CMK (cell line): ENCODE measurements at regions not wholly inside any gene's neighbourhood (a gene's known extent, or its start where the extent isn't known, plus 50 kb on each side); places are given as distances from the start of the nearest gene placed in this dataset.

Experiments
- DNase-seq: peaks from one replicate; pipeline ENCODE4 v3.0.0-alpha.2; 2010; ENCODE audit warnings: low read depth

DNA sequence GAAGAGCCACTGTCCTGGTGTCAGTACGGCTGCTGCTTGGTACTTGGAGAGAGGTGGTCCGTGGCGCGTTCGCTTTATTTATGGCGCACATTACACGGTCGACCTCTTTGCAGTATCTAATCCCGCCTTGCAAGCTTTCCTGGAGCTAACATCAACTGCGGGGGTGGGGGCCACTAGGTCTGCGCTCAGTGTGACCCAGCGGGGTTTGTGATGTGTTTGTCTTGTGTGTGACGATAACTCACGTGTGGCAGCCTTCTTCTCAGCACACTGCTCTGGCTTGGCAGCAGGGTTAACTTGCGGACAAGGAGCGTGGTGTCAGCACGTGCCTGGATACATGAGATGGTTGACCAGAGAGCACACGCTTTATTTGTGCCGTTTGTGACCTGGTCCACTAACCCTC lies 122.2 kb upstream of the RTL1 start:
- DNase-seq: no peak

DNA sequence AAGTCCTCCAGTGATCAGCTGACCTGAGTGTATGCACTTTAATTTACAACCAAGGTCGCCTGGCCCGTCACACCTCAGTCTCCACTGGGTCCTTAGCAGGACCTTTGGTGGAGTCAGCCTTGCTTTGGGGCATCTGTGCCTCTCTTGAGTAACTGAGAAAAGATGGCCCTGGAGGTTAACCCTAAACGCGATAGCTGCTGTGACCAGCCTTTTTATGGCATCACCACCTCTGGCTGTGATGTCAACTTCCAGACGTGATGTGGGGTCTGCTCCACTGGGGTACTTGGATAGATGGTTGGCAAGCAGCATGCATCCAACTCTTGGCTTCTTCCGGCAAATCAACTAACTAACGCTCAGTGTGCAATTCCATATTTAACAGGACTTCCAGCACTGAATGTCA lies 122.8 kb upstream of the RTL1 start:
- no peak for DNase-seq

DNA sequence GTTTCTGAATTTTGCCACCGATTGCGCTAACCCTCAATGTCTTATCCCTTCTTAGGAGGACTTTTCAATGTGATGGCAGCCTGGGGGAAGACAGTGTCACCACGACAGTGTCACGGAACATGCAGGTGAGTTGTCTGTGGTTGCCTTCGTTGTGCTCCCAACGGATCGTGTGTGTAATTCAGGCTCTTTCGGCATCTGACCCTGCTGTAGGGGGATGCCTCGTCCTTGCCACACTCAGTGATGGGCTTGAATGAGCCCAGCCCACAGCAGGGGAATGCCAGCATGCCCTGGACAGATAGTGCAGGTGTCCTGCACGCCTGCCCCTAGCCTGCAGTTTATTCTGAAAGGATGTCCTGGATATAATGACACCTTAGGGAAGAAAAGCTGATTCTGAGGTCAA lies 123.8 kb upstream of the RTL1 start:
- no peak for DNase-seq

DNA sequence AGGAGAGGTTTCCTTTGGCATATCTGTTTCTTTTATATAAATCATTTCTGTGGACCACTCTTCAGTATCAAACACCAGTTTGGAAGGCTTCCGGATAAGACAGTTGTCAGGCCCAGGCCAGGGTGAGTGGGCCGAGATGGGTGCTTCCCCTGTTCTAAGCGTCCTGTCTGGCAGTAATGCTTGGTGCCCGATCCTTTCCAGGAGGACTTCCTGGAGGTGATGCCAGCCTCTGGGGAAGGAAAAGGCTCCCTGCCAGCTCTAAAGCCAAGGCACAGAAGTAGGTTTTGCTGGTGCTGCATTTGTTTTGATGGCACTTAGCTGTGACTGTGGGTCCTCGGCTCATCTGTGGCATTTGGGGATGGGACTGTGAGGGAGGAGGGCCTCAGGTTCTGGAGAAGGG lies 124.4 kb upstream of the RTL1 start:
- no peak for DNase-seq

DNA sequence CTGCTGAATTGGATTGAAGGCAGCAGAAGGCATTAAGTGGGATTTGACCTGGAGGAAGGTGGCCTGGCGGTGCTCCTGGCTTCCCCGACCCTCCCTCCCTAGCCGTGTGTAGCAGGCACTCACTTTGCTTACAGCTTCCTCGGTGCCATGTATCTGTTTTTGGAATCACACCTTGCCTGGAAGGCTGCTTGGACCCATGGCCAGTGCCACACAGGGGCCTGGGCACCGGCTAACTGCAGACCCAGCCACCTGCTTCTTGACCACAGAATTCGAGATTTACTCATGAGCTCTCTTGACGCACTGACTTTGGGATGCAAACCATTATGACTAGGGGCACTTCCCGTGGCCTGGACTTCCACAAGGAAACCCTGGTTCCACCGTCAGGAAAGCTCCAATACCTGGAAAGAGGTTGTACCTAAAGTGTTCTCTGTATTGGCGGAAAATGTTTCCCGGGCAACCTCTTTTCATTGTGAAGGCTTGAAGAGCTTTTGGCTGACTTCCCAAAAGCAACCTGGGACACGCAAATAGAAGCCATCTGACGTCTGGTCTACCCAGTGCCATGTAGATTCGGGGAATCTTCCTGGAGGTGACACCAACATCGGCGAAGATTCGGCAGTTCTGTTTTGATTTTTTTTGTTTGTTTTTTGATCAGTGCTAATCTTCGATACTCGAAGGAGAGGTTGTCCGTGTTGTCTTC lies 125.6 kb upstream of the RTL1 start:
- DNase-seq: no peak

DNA sequence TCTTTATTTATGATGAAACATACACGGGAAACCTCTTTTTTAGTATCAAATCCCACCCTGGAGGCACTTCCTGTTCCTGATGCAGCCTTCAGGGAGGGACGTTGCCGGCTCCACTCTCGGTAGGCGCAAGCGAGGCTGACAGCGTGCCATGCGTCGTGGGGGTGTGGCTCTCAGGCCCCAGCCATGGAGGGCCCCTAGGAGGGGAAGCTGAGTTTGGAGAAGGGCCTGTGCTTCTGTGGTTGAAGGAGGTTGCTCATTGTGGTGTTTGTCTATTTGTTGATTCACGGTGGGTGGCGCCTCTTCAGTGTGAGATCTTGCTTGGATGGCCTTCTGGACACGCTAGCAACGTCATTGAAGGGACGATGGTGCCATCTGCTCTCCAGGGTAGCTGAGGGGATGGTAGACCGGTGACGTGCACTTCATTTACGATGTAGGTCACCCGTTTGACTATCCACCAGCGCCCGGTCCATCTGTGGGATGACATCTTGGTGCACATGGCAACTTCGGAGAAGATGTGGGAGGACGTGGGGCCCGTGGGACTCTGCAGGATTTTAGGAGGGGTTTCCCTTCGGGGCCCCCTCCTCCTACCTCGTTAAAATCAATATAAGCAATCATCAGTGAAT lies 126.3 kb upstream of the RTL1 start:
- DNase-seq: no peak

DNA sequence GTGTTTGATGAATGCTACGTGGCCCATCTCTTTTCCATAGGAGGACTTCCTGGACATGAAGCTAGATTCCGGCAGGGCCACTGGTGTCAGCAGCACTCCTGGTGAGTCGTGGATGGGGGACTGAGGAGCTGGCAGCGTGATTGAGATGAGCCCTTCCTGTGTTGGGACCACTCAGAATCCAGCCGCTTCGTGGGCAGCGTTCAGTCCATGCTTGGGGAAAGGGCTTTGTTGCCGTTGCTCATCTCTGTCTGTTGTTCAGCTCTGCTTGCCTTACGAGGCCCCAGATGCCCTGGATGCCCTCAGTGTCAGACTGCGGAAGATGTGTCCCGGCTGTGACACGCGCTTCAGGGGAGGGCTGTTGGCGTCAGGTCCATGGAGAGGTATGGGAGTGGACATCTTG lies 127.1 kb upstream of the RTL1 start:
- no peak for DNase-seq

DNA sequence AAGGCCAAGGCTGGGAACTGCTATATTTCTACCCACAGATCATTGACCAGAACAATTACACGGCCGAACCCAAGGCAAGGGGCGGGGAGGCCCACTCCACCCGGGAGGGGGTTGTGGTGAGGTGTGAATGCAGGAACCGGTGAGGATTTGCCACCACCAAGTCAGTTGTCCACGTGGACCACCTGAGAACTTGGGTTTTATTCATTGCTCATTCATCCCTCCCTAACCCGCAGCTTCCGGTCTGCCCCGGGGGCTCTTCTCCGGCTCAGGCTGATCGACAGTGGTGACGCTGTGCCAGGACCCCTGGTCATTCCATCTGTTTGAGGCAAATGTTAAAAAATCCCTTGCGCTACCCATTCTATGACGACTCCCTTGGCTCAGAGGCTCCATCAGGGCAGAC lies 127.7 kb upstream of the RTL1 start:
- no peak for DNase-seq

DNA sequence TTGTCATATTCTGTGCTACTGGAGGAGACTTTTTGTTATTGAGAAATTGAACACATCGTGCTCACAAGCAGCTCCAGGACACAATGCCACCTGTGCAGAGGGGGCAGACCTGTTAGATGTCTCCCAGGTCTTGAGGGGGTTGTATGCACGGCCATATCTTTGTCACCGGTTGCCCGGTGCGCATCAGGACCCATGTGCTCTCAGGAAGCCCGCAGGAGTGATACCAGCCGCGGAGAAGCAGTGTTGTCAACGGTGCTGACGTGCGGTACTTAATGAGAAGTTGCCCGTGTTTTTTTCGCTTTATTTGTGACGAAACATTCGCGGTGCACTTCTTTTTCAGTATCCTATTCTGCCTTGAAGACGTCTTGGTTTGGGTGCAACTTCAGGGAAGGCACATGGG lies 128.2 kb upstream of the RTL1 start:
- no peak for DNase-seq

DNA sequence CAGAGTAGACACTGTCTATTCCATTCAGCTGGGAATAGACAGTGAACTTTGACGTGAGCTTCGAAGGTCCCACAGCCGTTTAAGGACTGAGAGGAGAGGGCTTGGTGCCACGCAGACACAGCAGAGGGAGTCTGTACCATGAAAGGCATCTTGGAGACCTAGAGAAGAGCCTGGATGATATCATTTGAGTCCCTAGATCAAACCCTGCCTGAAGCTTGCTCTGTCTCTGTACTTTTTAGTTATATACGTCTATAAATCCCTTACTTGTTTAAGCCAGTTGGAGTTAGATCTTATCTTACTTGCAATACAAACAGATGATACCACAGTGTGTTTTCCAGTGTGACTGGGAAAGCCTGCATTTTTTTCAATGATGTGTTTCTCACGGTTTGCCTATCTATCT lies 128.9 kb upstream of the RTL1 start:
- no peak for DNase-seq

DNA sequence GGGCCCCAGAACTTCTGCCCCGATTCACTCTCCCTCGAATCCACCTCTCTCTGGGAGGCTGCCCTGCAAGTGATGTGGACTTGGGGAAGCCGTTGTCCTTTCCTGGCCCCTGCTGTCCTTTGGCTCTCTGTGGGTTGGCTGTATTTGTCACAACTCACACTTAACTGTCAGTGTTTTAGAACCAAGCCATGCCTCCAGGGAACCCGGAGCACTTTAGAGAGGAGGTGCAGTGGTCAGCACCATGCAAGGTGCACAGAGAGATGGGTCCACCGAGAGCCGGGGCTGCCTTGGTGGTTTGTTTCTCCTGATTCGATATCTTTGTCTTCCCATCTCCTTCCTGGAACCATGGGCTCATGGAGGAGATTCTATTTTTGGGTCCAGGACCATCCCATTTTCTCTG lies 129.5 kb upstream of the RTL1 start:
- no peak for DNase-seq

DNA sequence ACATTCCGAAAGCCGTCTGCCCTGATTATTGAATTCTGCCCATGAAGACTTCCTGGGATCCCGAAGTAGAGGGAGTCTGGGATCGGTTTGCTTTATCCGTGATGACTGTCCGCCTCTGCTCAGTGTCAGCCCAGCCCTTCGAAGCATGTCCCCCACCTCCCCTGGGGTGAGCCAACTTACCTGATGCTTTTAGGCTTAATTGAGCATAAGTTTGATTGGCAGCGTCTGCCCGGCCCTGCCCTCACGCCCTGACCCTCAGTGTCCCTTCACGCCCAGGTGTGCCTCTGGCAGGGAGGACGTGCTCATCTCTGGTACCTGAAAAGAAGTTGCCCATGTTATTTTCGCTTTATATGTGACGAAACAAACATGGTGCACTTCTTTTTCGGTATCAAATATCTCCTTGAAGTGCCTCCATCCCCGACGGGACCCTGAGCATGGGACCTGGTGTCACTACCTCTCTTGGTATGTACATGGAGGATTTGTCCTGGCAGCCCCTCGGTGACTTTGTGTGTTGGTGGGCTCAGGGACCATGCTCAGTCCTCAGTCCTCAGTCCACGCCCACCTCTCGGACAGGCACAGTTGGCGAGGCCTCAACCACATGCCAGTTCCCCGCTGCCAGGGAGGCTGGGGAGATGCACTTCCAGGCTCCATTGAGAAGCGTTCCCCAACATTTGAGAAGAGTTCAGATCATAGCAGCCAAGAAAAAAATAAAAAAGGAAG lies 130.1 kb upstream of the RTL1 start:
- no peak for DNase-seq

DNA sequence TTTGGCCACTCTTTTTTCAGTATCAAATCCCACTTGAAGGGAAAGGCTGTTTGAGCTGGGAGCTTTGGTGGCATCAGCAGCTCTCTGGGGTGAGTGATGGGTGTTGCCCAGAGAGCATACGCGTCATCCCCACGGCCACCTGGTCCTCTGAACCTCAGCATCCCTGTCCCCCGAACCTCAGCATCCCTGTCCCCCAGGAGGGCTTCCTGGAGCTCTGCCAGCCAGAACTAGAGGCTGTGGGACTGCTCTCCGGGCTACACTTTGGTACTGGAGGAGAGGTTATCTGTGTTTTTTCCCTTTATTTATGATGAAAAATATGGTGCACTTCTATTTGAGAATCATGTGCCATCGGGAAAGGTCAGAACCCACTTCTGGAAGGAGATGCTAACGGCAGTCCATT lies 131.5 kb upstream of the RTL1 start:
- DNase-seq: no peak

DNA sequence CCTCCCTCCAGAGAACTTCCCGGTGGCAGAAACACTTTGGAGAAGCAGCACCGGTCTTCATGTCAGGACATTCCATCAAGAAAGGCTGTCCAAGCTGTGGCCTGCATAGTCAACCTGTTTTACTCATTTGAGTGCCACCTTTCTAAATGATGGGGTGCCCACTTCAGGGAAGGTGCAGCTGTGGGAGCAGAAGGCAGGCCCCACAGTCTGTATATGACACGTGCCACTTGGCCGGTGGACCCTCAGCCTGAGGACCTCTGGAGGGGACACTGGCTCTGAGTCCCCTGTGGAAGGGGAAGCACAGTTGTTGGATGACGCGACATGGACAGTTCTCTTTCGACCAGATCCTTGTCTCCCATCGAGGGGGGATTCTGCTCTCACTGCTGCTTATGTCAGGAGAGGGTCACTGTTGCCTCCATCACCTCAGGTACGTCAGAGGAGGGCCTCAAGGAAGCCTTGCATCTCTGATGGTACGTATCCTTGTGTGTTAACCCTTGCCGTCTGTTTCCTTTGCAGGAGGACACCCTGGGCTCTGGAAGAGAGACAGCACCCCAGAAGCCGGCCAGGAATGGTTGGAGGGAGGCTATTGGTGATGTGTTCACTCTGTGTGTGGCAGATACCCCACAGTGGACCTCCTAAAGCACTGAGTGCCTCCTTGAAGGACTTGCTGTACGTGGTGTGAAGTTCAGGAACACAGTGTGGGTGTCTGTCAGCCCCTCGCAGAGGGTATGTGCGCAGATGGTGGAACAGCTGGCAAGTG lies 132.1 kb upstream of the RTL1 start:
- DNase-seq: no peak

DNA sequence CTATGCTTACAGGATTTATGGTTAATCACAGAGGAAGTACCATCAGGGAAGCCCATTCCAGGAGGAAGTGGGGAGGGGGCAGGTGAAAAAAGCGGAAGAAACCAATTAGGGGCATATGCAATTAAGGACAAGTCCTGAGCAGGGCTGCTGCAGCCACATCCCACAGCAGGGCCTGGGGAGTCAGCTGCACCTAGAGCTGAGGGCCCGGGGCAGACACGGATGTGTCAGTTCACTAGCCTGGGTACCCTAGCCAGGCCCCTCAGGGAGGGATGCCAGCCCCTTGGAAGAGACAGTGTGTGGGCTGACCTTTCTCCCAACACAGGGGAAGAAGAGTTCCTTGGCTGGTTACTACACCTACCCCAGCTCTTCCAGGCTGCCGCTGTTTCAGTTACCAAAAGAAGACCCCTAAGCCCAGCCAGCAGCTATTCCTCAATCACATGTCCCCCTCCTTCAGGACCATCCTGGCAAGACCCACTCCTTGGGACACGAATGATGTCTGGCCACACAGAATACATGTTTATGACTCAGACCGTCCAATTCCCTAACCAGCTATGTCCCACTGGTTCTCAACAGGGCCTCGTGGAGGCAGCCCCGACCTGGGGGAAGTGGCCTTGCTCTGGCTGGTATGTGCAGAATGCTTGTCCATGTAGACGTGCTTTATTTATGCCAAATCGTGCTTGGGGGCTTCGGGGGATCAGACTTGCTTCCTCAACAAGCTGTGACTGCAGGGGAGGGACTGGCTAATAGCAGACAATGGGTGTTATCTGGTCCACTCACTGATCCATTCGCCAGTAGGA lies 133.7 kb upstream of the RTL1 start:
- no peak for DNase-seq

DNA sequence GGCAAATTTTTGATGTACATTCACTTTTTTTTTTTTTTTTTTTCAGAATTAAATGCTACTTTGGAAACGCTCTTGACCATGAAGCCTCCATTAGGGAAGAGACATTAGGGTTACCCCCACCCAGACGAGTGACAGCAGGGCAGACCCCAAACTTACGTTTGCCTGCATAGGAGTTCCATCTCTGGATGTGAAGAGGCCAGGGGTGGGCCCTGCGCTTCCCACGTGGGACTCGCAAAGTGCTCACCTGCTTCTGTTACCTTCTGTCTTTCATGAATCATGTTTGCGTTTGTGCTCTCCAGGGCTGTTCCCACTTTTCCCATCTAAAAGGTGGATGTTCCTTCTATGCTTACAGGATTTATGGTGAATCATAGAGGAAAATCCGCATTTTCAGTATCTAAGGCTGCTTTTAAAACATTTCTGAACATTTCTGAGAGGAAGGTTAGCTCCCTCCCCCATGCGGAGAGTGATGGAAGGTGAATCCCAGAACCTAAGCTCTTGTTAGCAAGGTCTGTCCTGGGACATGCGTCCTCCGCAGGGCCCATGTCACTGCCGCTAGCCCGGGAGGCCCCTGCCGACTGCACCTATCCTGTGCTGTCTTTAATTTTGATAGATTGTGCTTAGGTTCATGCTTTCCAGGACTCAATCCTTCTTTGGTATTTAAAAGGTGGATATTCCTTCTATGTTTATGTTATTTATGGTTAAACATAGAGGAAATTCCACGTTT lies 135.7 kb upstream of the RTL1 start:
- no peak for DNase-seq

DNA sequence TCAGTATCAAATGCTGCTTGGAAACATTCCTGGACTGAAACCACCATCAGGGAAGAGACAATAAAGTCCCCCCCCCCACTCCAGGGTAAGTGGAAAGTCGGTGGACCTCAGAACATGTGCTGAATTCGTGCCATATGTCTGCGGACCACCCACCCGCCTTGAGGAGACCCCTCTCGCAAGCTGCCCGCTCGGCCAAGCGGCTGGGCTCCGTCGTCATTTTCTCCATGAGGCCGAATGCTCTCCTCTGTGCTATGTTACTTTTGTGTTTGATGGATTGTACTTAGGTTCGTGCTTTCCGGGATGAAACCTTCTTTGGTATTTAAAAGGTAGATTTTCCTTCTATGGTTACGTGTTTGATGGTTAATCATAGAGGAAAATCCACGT lies 136.2 kb upstream of the RTL1 start:
- no peak for DNase-seq

DNA sequence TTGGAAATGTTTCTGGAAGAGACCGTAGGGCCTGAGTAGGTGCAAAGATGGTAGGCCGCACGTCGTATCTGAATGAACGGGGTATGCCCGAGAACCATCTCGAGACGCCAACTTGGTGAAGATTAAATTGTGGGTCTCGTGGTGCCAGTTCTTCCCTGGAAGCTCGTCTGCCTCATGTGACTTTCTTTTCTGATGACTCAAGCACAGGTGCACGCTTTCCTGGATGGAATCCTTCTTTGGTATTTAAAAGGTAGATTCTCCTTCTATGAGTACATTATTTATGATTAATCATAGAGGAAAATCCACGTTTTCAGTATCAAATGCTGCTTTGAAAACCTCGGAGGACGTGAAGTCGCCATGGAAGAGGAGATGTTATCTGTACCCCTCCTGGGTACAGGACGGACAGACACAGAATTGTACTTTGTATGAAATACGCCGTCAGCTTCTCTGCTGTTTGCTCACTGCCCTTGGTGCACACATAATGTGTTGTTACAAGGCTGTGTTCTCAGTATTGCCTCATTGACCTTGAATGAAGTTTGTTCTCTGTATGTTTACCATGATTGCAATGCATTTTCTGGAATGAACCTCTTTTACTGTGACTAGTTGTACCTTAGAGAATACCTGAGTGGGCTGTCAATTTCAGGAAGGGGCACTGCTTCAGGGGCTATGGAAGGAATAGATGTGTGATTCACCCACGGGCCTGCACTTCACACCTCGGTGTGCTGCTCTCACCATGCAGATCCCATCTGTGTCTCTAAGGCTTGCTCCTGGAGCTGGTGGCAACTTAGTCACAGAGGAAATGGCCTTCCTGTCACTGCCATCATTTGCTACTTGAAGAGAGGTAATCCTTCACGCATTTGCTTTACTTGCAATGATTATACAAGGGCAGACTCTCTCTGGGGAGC lies 137.3 kb upstream of the RTL1 start:
- DNase-seq: no peak

DNA sequence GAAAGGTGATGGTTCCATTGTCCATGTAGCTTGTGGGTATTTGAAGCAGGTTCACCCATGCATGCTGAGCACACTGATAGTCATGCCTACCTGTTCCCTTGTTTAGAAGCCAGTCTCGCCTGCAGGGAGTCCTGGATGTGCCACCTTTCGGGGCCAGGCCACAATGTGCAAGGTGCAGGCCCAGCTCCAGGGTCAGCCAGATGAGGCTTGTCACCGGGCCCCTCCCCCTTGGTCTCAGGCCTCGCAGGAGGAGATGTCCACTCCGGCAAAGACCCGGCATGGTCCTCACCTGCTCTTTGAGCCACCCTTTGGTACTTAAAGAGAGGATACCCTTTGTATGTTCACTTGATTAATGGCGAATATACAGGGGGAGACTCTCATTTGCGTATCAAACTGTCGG lies 140.4 kb upstream of the RTL1 start:
- DNase-seq: no peak

DNA sequence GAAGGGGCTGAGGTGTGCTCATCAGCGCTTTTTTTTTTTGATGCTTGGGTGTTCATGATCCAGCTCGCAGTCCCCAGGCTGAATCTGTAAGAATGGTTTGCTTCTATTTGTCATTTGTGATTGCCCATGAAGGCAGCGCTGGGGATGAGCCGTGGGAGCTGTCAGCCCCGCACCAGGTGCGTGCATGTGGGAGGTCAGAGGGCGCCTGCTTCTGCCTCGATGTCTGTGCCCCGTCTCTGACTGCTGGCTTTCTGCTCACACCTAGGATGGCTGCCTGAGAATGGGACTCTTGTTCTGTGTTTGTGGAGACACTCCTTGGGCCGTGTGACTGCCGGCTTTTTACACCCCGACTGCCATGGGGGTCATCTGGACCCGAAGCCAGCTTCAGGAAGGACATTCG lies 141.2 kb upstream of the RTL1 start:
- no peak for DNase-seq
